ENCODE measurements at regions not wholly inside any gene's neighbourhood (a gene's known extent, or its start where the extent isn't known, plus 50 kb on each side); places are given as distances from the start of the nearest gene placed in this dataset.

DNA sequence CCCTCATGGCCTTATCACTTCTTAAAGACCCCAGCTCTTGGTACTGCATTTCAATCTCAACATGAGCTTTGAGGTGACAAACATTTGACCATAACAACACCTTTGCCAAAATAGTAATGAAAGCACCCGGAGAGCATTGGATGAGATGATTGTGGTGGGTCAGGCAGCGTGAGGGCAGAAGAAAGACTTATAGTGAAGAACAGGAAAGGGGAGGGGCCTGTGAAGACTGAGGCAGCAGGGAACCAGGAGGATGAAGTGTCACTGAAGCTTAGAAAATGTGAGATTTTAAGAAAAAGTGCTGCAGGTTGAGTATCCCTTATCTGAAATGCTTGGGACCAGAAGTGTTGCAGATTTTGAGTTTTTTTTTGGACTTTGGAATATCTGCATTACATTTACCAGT lies 86.3 kb downstream of the EMP1 start:
- H3K36me3 ChIP-seq (ENCODE audit: control insufficient read depth, insufficient read depth, low read length) = no peaks in the 10 kb centered on the region
- H3K4me3 ChIP-seq (ENCODE audit: low read length) = no peak overlapping the region
- DNase-seq = no peak
- no peak overlapping the region for H3K27ac ChIP-seq (ENCODE audit: low read length)
- WGBS (ENCODE audit: insufficient coverage, low lambda C conversion rate) = 67% methylated on average over 1 of the region's 2 CpGs
- no peaks in the 10 kb centered on the region for H3K9me3 ChIP-seq (ENCODE audit: control insufficient read depth, low read depth, low read length)
- H3K27me3 ChIP-seq (ENCODE audit: control insufficient read depth, insufficient read depth, low read length) = peaks cover 3% of the 10 kb centered on the region
- H3K4me1 ChIP-seq (ENCODE audit: control insufficient read depth, insufficient read depth, low read length) = no peaks in the 10 kb centered on the region

DNA sequence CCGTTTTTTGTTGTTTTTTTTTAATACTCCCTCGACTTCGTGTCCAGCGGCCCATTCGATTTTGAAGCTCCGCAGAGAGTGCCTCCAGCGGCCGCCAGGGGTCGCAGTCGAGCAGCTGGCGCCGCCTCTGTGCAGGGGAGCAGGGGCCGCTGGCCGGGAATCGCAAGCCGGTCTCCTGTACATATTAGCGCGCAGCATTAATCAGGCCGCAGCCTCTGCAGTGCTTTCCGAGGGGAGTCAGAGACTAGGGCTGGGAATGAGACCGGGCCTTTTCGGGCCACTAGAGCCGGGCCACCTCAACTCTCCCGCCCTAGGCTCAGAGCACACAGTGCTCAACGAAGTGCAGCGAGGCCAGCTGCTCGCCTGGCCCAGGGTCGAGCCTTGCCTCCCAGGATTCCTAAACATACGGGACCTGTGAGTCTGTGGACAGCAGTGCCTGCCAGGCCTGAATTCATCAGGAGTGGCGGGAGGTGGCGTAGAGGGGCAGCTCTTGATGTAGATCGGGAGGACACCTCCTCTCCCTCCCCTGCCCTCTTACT lies 81.8 kb downstream of the EMP1 start:
- Histone ChIP-seq H3K4me1 (ENCODE audit: control insufficient read depth, insufficient read depth, low read length) (peaks cover 7% of the 10 kb centered on the region), H3K4me3 (ENCODE audit: low read length) (no peak overlapping the region), H3K27ac (ENCODE audit: low read length) (no peak overlapping the region), H3K27me3 (ENCODE audit: control insufficient read depth, insufficient read depth, low read length) (peaks cover 3% of the 10 kb centered on the region), H3K36me3 (ENCODE audit: control insufficient read depth, insufficient read depth, low read length) (no peaks in the 10 kb centered on the region), H3K9me3 (ENCODE audit: control insufficient read depth, low read depth, low read length) (no peaks in the 10 kb centered on the region)
- DNase-seq = peak; percentile 59 to 64
- no CpG with 5 or more reads among the region's 32 CpGs for WGBS (ENCODE audit: insufficient coverage, low lambda C conversion rate)

DNA sequence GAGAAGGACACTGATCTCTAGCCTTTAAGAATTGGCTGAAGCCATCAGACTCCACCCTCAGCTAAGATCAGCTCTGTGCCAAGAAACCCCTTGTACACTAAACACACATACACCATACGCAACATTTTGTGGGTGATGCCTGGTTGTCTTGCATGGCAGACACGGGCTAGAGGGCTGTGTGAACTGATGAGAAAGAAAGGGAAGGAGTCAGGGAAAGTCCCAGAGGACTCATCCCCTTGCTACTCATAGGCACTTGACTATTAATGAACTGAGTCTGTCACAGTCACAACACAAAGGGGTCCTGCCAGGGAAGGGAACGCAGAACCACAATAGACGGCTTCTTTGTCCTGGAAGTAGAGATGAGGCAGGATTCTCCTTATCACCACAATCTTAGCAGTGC lies 80.8 kb downstream of the EMP1 start:
- Histone ChIP-seq H3K9me3 (ENCODE audit: control insufficient read depth, low read depth, low read length) (no peaks in the 10 kb centered on the region), H3K4me1 (ENCODE audit: control insufficient read depth, insufficient read depth, low read length) (peaks cover 15% of the 10 kb centered on the region), H3K27me3 (ENCODE audit: control insufficient read depth, insufficient read depth, low read length) (peaks cover 3% of the 10 kb centered on the region), H3K4me3 (ENCODE audit: low read length) (no peak overlapping the region), H3K36me3 (ENCODE audit: control insufficient read depth, insufficient read depth, low read length) (no peaks in the 10 kb centered on the region), H3K27ac (ENCODE audit: low read length) (no peak overlapping the region)
- WGBS (ENCODE audit: insufficient coverage, low lambda C conversion rate) = no CpG with 5 or more reads among the region's 4 CpGs
- no peak for DNase-seq

DNA sequence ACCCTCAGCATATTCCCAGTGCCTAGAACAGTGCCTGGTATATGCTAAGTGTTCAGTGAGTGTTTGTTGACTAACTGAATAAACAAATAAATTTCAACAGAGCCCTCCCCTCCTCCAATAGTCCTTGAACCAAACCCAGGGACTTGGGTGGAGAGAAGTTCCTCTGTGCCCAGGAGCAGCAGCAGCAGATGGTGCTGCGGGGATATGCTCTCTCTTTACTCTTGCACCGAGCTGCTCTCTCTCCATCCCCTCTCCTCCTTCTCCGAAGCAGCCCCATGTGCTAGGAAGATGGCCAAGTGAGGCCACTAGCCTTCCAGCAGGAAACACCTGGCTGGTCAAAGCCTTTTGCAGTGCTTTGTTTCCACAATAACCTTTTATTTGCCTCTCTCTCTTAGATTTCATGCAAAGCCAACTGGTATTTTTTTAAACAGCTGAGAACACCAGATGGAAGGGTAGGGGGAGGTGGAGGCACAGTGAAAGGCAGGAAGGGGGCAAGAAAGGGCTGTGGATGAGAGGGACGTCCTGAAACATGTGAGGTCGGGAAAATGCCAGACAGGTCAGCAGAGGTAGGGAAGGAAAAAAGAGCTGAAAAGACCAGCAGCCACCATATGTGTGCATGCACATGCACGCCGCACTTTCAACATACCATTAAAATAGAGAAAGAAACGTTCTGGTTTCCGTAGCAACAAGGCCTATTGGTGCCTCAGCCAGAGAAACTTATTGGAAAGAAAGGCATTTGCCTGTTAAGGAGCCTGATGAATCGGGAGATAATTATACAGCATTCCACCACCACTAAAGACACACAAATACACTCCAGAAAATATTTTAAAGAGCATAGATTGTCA lies 78.9 kb downstream of the EMP1 start:
- H3K27me3 ChIP-seq (ENCODE audit: control insufficient read depth, insufficient read depth, low read length) = peaks cover 3% of the 10 kb centered on the region

DNA sequence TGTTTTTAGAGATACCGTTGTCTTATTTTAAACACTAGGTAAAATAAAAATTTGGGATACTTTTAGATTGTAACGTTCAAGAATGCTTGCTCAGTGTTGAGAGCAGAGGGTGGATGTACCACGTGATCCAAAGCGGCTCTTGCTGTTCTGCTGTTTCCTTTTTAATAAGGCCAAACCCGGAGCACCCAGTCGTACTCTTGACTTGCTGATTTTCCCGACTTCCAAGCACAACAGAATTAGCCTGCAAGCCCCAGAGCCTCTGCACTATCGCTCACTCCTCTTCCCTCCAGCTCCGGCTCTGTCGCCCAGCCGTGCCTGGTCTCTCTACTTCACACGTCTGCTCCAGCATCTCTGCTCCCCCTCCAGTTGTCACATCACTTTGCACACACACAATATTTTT lies 77.3 kb downstream of the EMP1 start:
- no peak for DNase-seq
- Histone ChIP-seq H3K27me3 (ENCODE audit: control insufficient read depth, insufficient read depth, low read length) (no peaks in the 10 kb centered on the region), H3K27ac (ENCODE audit: low read length) (no peak overlapping the region), H3K4me3 (ENCODE audit: low read length) (no peak overlapping the region), H3K4me1 (ENCODE audit: control insufficient read depth, insufficient read depth, low read length) (peaks cover 16% of the 10 kb centered on the region), H3K36me3 (ENCODE audit: control insufficient read depth, insufficient read depth, low read length) (no peaks in the 10 kb centered on the region), H3K9me3 (ENCODE audit: control insufficient read depth, low read depth, low read length) (no peaks in the 10 kb centered on the region)
- WGBS (ENCODE audit: insufficient coverage, low lambda C conversion rate) = 87% methylated on average over 3 of the region's 12 CpGs

More for the DNA sequence above, 78.9 kb downstream of the EMP1 start:
- DNase-seq = no peak
- Histone ChIP-seq H3K4me1 (ENCODE audit: control insufficient read depth, insufficient read depth, low read length) (peaks cover 16% of the 10 kb centered on the region), H3K27ac (ENCODE audit: low read length) (no peak overlapping the region), H3K36me3 (ENCODE audit: control insufficient read depth, insufficient read depth, low read length) (no peaks in the 10 kb centered on the region), H3K4me3 (ENCODE audit: low read length) (no peak overlapping the region), H3K9me3 (ENCODE audit: control insufficient read depth, low read depth, low read length) (no peaks in the 10 kb centered on the region)
- no CpG with 5 or more reads among the region's 10 CpGs for WGBS (ENCODE audit: insufficient coverage, low lambda C conversion rate)

DNA sequence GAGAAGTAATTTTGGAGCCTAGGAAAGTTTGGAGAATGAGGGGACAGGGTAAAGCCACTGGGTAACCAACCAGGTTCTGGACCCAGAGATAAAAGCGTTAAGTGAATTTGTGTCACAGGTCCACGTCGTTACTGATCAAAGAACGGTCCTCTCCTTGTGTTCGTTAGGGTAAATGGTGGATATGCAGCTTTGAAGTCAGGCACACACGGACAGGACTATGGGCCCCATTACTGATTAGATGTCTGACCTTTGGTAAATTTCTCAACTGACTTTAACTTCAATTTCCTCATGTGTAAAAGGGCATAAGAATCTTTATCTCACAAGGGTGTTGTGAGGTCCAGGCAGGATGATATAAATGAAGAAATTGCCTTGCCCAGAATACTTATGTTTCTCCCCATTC lies 76.6 kb downstream of the EMP1 start:
- no peaks in the 10 kb centered on the region for H3K27me3 ChIP-seq (ENCODE audit: control insufficient read depth, insufficient read depth, low read length)
- WGBS (ENCODE audit: insufficient coverage, low lambda C conversion rate) = no CpG with 5 or more reads among the region's 6 CpGs
- H3K27ac ChIP-seq (ENCODE audit: low read length) = peak overlapping the region; percentile 41
- H3K4me1 ChIP-seq (ENCODE audit: control insufficient read depth, insufficient read depth, low read length) = peaks cover 16% of the 10 kb centered on the region
- H3K4me3 ChIP-seq (ENCODE audit: low read length) = no peak overlapping the region
- H3K36me3 ChIP-seq (ENCODE audit: control insufficient read depth, insufficient read depth, low read length) = no peaks in the 10 kb centered on the region
- peak; percentile 83 to 92 for DNase-seq
- H3K9me3 ChIP-seq (ENCODE audit: control insufficient read depth, low read depth, low read length) = no peaks in the 10 kb centered on the region

DNA sequence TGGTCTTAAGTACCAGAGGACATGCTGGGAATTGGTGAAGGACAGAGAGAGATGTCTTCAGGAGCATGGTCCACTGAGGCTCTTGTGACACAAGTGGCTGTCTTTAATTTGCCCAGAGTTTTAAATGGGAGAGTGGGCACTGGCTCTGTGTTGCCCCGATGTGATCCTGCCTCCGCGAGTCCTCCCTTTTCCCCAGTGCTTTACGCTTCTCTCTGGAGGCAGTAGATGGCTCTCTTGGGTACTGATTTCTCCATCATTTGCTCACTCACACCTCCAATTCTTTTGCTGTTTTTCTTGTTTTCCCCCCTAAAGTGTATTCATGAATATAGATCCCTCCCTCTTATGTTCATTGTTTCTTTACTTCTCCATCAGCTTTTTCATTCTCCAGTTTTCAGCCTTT lies 74.3 kb downstream of the EMP1 start:
- WGBS (ENCODE audit: insufficient coverage, low lambda C conversion rate) = 92% methylated on average over 4 of the region's 4 CpGs
- H3K4me3 ChIP-seq (ENCODE audit: low read length) = no peak overlapping the region
- H3K27me3 ChIP-seq (ENCODE audit: control insufficient read depth, insufficient read depth, low read length) = no peaks in the 10 kb centered on the region
- H3K9me3 ChIP-seq (ENCODE audit: control insufficient read depth, low read depth, low read length) = no peaks in the 10 kb centered on the region
- H3K36me3 ChIP-seq (ENCODE audit: control insufficient read depth, insufficient read depth, low read length) = no peaks in the 10 kb centered on the region
- H3K4me1 ChIP-seq (ENCODE audit: control insufficient read depth, insufficient read depth, low read length) = peaks cover 16% of the 10 kb centered on the region
- no peak overlapping the region for H3K27ac ChIP-seq (ENCODE audit: low read length)
- DNase-seq = no peak

All from large intestine (tissue), 3 donors.